DOHH2 (cell line): ENCODE measurements at regions not wholly inside any gene's neighbourhood (a gene's known extent, or its start where the extent isn't known, plus 50 kb on each side); places are given as distances from the start of the nearest gene placed in this dataset.

Experiments
- EZH2phosphoT487 ChIP-seq: fragments of 200-600 bp; sonication (generic); IDR thresholded peaks from 2 replicates; pipeline ENCODE4 v1.6.1; 2017; ENCODE audit warnings: borderline replicate concordance, mild to moderate bottlenecking, antibody characterized with exemption, low read length, moderate library complexity, mixed read lengths
- TF ChIP-seq, protein P1 (sequence below): fragments of 200-600 bp; sonication (generic); IDR thresholded peaks from one replicate; pipeline ENCODE4 v1.5.1; 2014; ENCODE audit warnings: antibody characterized with exemption, mild to moderate bottlenecking, low read depth, low read length; ENCODE audit not compliant: poor library complexity, severe bottlenecking

DNA sequence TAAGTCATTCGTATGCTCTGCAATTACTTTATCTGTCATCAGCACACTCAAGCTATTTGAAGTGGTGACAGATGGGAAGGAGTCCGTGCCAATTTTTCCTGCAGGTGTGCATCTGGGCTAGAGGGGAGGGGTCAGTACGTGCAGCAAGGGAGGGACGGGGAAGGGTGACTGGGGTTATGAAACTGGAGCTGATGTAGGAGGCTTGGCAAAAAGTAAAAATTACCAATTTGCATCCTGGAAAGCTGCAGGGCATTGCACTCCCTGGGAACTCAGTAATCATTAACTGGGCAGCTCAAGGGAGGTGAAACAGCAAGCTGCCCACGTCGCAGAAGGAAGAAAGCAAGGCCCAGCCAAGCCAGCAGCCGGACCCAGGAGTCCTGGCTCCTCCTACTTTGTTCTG lies 87.1 kb upstream of the TMEM45B start:
- TF ChIP-seq, protein P1, sequence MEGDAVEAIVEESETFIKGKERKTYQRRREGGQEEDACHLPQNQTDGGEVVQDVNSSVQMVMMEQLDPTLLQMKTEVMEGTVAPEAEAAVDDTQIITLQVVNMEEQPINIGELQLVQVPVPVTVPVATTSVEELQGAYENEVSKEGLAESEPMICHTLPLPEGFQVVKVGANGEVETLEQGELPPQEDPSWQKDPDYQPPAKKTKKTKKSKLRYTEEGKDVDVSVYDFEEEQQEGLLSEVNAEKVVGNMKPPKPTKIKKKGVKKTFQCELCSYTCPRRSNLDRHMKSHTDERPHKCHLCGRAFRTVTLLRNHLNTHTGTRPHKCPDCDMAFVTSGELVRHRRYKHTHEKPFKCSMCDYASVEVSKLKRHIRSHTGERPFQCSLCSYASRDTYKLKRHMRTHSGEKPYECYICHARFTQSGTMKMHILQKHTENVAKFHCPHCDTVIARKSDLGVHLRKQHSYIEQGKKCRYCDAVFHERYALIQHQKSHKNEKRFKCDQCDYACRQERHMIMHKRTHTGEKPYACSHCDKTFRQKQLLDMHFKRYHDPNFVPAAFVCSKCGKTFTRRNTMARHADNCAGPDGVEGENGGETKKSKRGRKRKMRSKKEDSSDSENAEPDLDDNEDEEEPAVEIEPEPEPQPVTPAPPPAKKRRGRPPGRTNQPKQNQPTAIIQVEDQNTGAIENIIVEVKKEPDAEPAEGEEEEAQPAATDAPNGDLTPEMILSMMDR, result no peak
- TF ChIP-seq EZH2phosphoT487, result no peak
